Sigmoid colon (tissue), 4 donors: ENCODE measurements at regions not wholly inside any gene's neighbourhood (a gene's known extent, or its start where the extent isn't known, plus 50 kb on each side); places are given as distances from the start of the nearest gene placed in this dataset.

Experiments used
- EP300 ChIP-seq, 4 donors: sonication (generic); formaldehyde crosslinking; IDR thresholded peaks; one replicate each; pipeline ENCODE4 v1.6.1; 2017; ENCODE audit warnings: antibody characterized with exemption in 4 of 4
- POLR2A ChIP-seq, 2 donors: fragments of 450-650 bp; IDR thresholded peaks; one replicate each; pipeline ENCODE4 v1.6.1; 2016; ENCODE audit warnings: antibody characterized with exemption in 2 of 2, mild to moderate bottlenecking in 2 of 2, moderate library complexity in 2 of 2
- POLR2AphosphoS5 ChIP-seq, 4 donors: sonication (generic); formaldehyde crosslinking; IDR thresholded peaks; one replicate each; pipeline ENCODE4 v1.6.1; 2017; ENCODE audit warnings: antibody characterized with exemption in 4 of 4
- TF ChIP-seq, protein P1 (sequence below), 4 experiments: fragments of 450-650 bp in 3 of 4; fragments of 200-600 bp in 1 of 4; IDR thresholded peaks; one replicate each; pipeline ENCODE4 v1.5.1; 2016 to 2019; ENCODE audit warnings: antibody characterized with exemption in 4 of 4, mild to moderate bottlenecking in 3 of 4, moderate library complexity in 2 of 4

DNA sequence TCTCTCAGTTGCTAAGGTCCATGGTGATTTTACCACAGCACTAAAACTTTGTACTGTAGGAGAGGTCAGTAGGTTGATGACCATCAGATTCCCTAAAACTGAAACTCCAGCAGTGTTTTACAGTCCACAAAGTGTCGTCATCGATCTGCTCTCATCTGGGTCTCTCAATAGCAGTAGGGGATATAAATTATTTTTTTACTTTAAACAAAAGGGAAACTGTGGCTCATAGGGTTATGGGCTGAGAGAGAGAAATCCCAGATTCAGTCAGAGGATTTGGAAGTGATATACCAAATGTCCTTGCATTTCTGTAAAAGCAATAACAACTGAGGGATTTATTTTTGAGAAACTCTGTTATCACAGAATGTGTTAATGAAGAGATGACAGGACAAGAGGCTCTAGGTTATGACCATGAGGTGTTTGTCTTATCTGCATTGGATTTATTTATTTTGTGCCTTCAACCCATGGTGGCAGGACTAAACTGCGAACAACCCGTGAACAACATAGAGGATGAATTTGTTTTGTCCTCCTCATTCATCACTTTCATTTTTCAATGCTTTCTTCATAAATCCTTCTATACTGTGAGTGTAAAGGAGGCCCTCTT, 869.7 kb downstream of the OTOL1 start:
- TF ChIP-seq, protein P1, sequence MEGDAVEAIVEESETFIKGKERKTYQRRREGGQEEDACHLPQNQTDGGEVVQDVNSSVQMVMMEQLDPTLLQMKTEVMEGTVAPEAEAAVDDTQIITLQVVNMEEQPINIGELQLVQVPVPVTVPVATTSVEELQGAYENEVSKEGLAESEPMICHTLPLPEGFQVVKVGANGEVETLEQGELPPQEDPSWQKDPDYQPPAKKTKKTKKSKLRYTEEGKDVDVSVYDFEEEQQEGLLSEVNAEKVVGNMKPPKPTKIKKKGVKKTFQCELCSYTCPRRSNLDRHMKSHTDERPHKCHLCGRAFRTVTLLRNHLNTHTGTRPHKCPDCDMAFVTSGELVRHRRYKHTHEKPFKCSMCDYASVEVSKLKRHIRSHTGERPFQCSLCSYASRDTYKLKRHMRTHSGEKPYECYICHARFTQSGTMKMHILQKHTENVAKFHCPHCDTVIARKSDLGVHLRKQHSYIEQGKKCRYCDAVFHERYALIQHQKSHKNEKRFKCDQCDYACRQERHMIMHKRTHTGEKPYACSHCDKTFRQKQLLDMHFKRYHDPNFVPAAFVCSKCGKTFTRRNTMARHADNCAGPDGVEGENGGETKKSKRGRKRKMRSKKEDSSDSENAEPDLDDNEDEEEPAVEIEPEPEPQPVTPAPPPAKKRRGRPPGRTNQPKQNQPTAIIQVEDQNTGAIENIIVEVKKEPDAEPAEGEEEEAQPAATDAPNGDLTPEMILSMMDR (IDR thresholded peaks at IDR 0.05) = no peak
- TF ChIP-seq POLR2A (IDR thresholded peaks at IDR 0.05) (no peak), POLR2AphosphoS5 (IDR thresholded peaks at IDR 0.05) (no peak), EP300 (IDR thresholded peaks at IDR 0.05) (no peak)
